ENCODE measurements at regions not wholly inside any gene's neighbourhood (a gene's known extent, or its start where the extent isn't known, plus 50 kb on each side); places are given as distances from the start of the nearest gene placed in this dataset.

- in situ Hi-C loops (cut with HindIII; ENCODE audit: low pct_unique_long_range_greater_than_20kb, low sequenced_read_pairs), result no loop called here
- DNase-seq (ENCODE audit: low read depth), result no peak
Observed at GRCh38 chr17:36661047-36661666, 59.8 kb downstream of the MRM1 start.

GRCh38 chr17:36661688-36662087 is 60.3 kb downstream of the MRM1 start:
- in situ Hi-C loops (cut with HindIII; ENCODE audit: low pct_unique_long_range_greater_than_20kb, low sequenced_read_pairs), result no loop called here
- no peak for DNase-seq (ENCODE audit: low read depth)

GRCh38 chr17:36665417-36665816 is 64.0 kb downstream of the MRM1 start:
- in situ Hi-C loops (cut with HindIII; ENCODE audit: low pct_unique_long_range_greater_than_20kb, low sequenced_read_pairs), result no loop called here
- DNase-seq (ENCODE audit: low read depth), result peak; percentile 72

GRCh38 chr17:36667922-36668321 is 66.5 kb downstream of the MRM1 start:
- DNase-seq (ENCODE audit: low read depth), result peak; percentile 16
- in situ Hi-C loops (cut with HindIII; ENCODE audit: low pct_unique_long_range_greater_than_20kb, low sequenced_read_pairs), result no loop called here

- in situ Hi-C loops (cut with HindIII; ENCODE audit: low pct_unique_long_range_greater_than_20kb, low sequenced_read_pairs), result no loop called here
Observed at GRCh38 chr17:36668824-36669223, 67.4 kb downstream of the MRM1 start.

GRCh38 chr17:36671144-36671543 is 69.8 kb downstream of the MRM1 start:
- in situ Hi-C loops (cut with HindIII; ENCODE audit: low pct_unique_long_range_greater_than_20kb, low sequenced_read_pairs), result no loop called here

More at GRCh38 chr17:36668824-36669223, 67.4 kb downstream of the MRM1 start:
- DNase-seq (ENCODE audit: low read depth), result no peak

GRCh38 chr17:36672403-36672918 is 71.1 kb downstream of the MRM1 start:
- no peak for DNase-seq (ENCODE audit: low read depth)
- in situ Hi-C loops (cut with HindIII; ENCODE audit: low pct_unique_long_range_greater_than_20kb, low sequenced_read_pairs), result no loop called here

More at GRCh38 chr17:36671144-36671543, 69.8 kb downstream of the MRM1 start:
- DNase-seq (ENCODE audit: low read depth), result no peak

GRCh38 chr17:36673068-36673467 is 71.7 kb downstream of the MRM1 start:
- DNase-seq (ENCODE audit: low read depth), result no peak
- in situ Hi-C loops (cut with HindIII; ENCODE audit: low pct_unique_long_range_greater_than_20kb, low sequenced_read_pairs), result no loop called here

GRCh38 chr17:36673637-36674277 is 72.4 kb downstream of the MRM1 start:
- DNase-seq (ENCODE audit: low read depth), result no peak
- in situ Hi-C loops (cut with HindIII; ENCODE audit: low pct_unique_long_range_greater_than_20kb, low sequenced_read_pairs), result no loop called here

GRCh38 chr17:36674278-36674650 is 72.9 kb downstream of the MRM1 start:
- in situ Hi-C loops (cut with HindIII; ENCODE audit: low pct_unique_long_range_greater_than_20kb, low sequenced_read_pairs), result no loop called here
- no peak for DNase-seq (ENCODE audit: low read depth)

GRCh38 chr17:36675250-36675649 is 73.9 kb downstream of the MRM1 start:
- no peak for DNase-seq (ENCODE audit: low read depth)
- in situ Hi-C loops (cut with HindIII; ENCODE audit: low pct_unique_long_range_greater_than_20kb, low sequenced_read_pairs), result no loop called here

- in situ Hi-C loops (cut with HindIII; ENCODE audit: low pct_unique_long_range_greater_than_20kb, low sequenced_read_pairs), result no loop called here
- no peak for DNase-seq (ENCODE audit: low read depth)
Observed at GRCh38 chr17:36675786-36676185, 74.4 kb downstream of the MRM1 start.

- in situ Hi-C loops (cut with HindIII; ENCODE audit: low pct_unique_long_range_greater_than_20kb, low sequenced_read_pairs), result no loop called here
- no peak for DNase-seq (ENCODE audit: low read depth)
Observed at GRCh38 chr17:36679815-36680467, 78.6 kb downstream of the MRM1 start.

- in situ Hi-C loops (cut with HindIII; ENCODE audit: low pct_unique_long_range_greater_than_20kb, low sequenced_read_pairs), result no loop called here
- no peak for DNase-seq (ENCODE audit: low read depth)
Observed at GRCh38 chr17:36680701-36681202, 79.4 kb downstream of the MRM1 start.

- DNase-seq (ENCODE audit: low read depth), result no peak
- in situ Hi-C loops (cut with HindIII; ENCODE audit: low pct_unique_long_range_greater_than_20kb, low sequenced_read_pairs), result no loop called here
Observed at GRCh38 chr17:36682773-36683172, 81.4 kb downstream of the MRM1 start.

- in situ Hi-C loops (cut with HindIII; ENCODE audit: low pct_unique_long_range_greater_than_20kb, low sequenced_read_pairs), result no loop called here
- no peak for DNase-seq (ENCODE audit: low read depth)
Observed at GRCh38 chr17:36683387-36683786, 82.0 kb downstream of the MRM1 start.

- in situ Hi-C loops (cut with HindIII; ENCODE audit: low pct_unique_long_range_greater_than_20kb, low sequenced_read_pairs), result no loop called here
- DNase-seq (ENCODE audit: low read depth), result no peak
Observed at GRCh38 chr17:36684134-36684533, 82.8 kb downstream of the MRM1 start.

GRCh38 chr17:36686123-36686669 is 84.8 kb downstream of the MRM1 start:
- no peak for DNase-seq (ENCODE audit: low read depth)
- in situ Hi-C loops (cut with HindIII; ENCODE audit: low pct_unique_long_range_greater_than_20kb, low sequenced_read_pairs), result no loop called here

GRCh38 chr17:36687736-36688135 is 86.4 kb downstream of the MRM1 start:
- no peak for DNase-seq (ENCODE audit: low read depth)

More at GRCh38 chr17:36687736-36688135, 86.4 kb downstream of the MRM1 start:
- in situ Hi-C loops (cut with HindIII; ENCODE audit: low pct_unique_long_range_greater_than_20kb, low sequenced_read_pairs), result no loop called here
